HUES48 (cell line): ENCODE measurements at regions not wholly inside any gene's neighbourhood (a gene's known extent, or its start where the extent isn't known, plus 50 kb on each side); places are given as distances from the start of the nearest gene placed in this dataset.
"Not testable (repeated sequence)": the region's sequence is repeated elsewhere in the genome, so short reads cannot be mapped to it uniquely, and the experiment has no call there.

ENCODE experiments used
- H3K27ac ChIP-seq: one replicate; pipeline ENCODE4 v1.7.0; 2013; ENCODE audit warnings: low read depth, low read length, inconsistent platforms
- H3K27me3 ChIP-seq: 2 replicates; pipeline ENCODE4 v1.6.1; 2013; ENCODE audit warnings: mild to moderate bottlenecking, low read length; ENCODE audit not compliant: control insufficient read depth, insufficient read depth
- H3K36me3 ChIP-seq: 2 replicates; pipeline ENCODE4 v1.6.1; 2013; ENCODE audit warnings: low read length; ENCODE audit not compliant: control insufficient read depth, insufficient read depth
- H3K4me1 ChIP-seq: 2 replicates; pipeline ENCODE4 v1.6.1; 2013; ENCODE audit warnings: mild to moderate bottlenecking, low read length; ENCODE audit not compliant: control insufficient read depth, insufficient read depth
- H3K4me3 ChIP-seq: 2 replicates; pipeline ENCODE4 v1.5.1; 2013; ENCODE audit warnings: mild to moderate bottlenecking, low read depth, low read length
- H3K9ac ChIP-seq: 2 replicates; pipeline ENCODE4 v1.6.1; 2013; ENCODE audit warnings: mild to moderate bottlenecking, low read depth, low read length, moderate library complexity
- H3K9me3 ChIP-seq: 2 replicates; pipeline ENCODE4 v1.6.1; 2013; ENCODE audit warnings: low read length; ENCODE audit not compliant: control insufficient read depth, insufficient read depth

GRCh38 chr20:48490961-48491831 lies 336.6 kb downstream of the PREX1 start:
- H3K36me3 ChIP-seq = no peaks in the 10 kb centered on the region
- H3K27me3 ChIP-seq = no peaks in the 10 kb centered on the region
- H3K27ac ChIP-seq = no peak overlapping the region
- no peak overlapping the region for H3K9ac ChIP-seq
- H3K4me1 ChIP-seq = no peaks in the 10 kb centered on the region
- H3K9me3 ChIP-seq = no peaks in the 10 kb centered on the region
- no peak overlapping the region for H3K4me3 ChIP-seq

- not testable (repeated sequence) for H3K27ac ChIP-seq, H3K4me1 ChIP-seq, H3K36me3 ChIP-seq
These were observed 337.5 kb downstream of the PREX1 start for GRCh38 chr20:48490341-48490740.

GRCh38 chr20:48489656-48490055 lies 338.1 kb downstream of the PREX1 start:
- no peaks in the 10 kb centered on the region for H3K27me3 ChIP-seq
- H3K36me3 ChIP-seq = no peaks in the 10 kb centered on the region
- no peak overlapping the region for H3K27ac ChIP-seq
- H3K4me3 ChIP-seq = no peak overlapping the region
- no peaks in the 10 kb centered on the region for H3K9me3 ChIP-seq
- no peaks in the 10 kb centered on the region for H3K4me1 ChIP-seq
- no peak overlapping the region for H3K9ac ChIP-seq

More at GRCh38 chr20:48490341-48490740, 337.5 kb downstream of the PREX1 start:
- not testable (repeated sequence) for H3K27me3 ChIP-seq, H3K4me3 ChIP-seq, H3K9me3 ChIP-seq, H3K9ac ChIP-seq

GRCh38 chr20:48489046-48489463 lies 338.7 kb downstream of the PREX1 start:
- Histone ChIP-seq H3K4me3 (no peak overlapping the region), H3K9ac (no peak overlapping the region), H3K36me3 (no peaks in the 10 kb centered on the region), H3K27ac (no peak overlapping the region), H3K4me1 (no peaks in the 10 kb centered on the region), H3K9me3 (no peaks in the 10 kb centered on the region), H3K27me3 (no peaks in the 10 kb centered on the region)

GRCh38 chr20:48488334-48489034 lies 339.3 kb downstream of the PREX1 start:
- not testable (repeated sequence) for H3K36me3 ChIP-seq, H3K9ac ChIP-seq, H3K4me3 ChIP-seq, H3K9me3 ChIP-seq, H3K4me1 ChIP-seq, H3K27ac ChIP-seq, H3K27me3 ChIP-seq

GRCh38 chr20:48486065-48486464 lies 341.7 kb downstream of the PREX1 start:
- H3K9me3 ChIP-seq = no peaks in the 10 kb centered on the region
- no peaks in the 10 kb centered on the region for H3K27me3 ChIP-seq
- H3K4me1 ChIP-seq = no peaks in the 10 kb centered on the region
- no peak overlapping the region for H3K9ac ChIP-seq
- no peaks in the 10 kb centered on the region for H3K36me3 ChIP-seq
- H3K27ac ChIP-seq = no peak overlapping the region
- H3K4me3 ChIP-seq = no peak overlapping the region

GRCh38 chr20:48485153-48485552 lies 342.6 kb downstream of the PREX1 start:
- not testable (repeated sequence) for H3K4me3 ChIP-seq

GRCh38 chr20:48483334-48484066 lies 344.3 kb downstream of the PREX1 start:
- Histone ChIP-seq H3K9ac (no peak overlapping the region), H3K9me3 (no peaks in the 10 kb centered on the region), H3K4me3 (no peak overlapping the region), H3K36me3 (no peaks in the 10 kb centered on the region), H3K27me3 (no peaks in the 10 kb centered on the region), H3K27ac (no peak overlapping the region), H3K4me1 (peaks cover 12% of the 10 kb centered on the region)

More at GRCh38 chr20:48485153-48485552, 342.6 kb downstream of the PREX1 start:
- not testable (repeated sequence) for H3K27me3 ChIP-seq, H3K9me3 ChIP-seq, H3K36me3 ChIP-seq, H3K9ac ChIP-seq, H3K4me1 ChIP-seq, H3K27ac ChIP-seq

- Histone ChIP-seq H3K36me3 (no peaks in the 10 kb centered on the region), H3K9ac (no peak overlapping the region), H3K27ac (no peak overlapping the region), H3K9me3 (no peaks in the 10 kb centered on the region), H3K4me1 (peaks cover 16% of the 10 kb centered on the region), H3K27me3 (no peaks in the 10 kb centered on the region), H3K4me3 (no peak overlapping the region)
These were observed 345.0 kb downstream of the PREX1 start for GRCh38 chr20:48482790-48483189.

GRCh38 chr20:48480216-48480772 lies 347.5 kb downstream of the PREX1 start:
- H3K27ac ChIP-seq = no peak overlapping the region
- no peaks in the 10 kb centered on the region for H3K36me3 ChIP-seq
- H3K4me1 ChIP-seq = peaks cover 16% of the 10 kb centered on the region
- H3K27me3 ChIP-seq = no peaks in the 10 kb centered on the region
- no peak overlapping the region for H3K9ac ChIP-seq
- H3K9me3 ChIP-seq = no peaks in the 10 kb centered on the region
- H3K4me3 ChIP-seq = no peak overlapping the region
